HG03095 (cell line): ENCODE measurements at regions not wholly inside any gene's neighbourhood (a gene's known extent, or its start where the extent isn't known, plus 50 kb on each side); places are given as distances from the start of the nearest gene placed in this dataset.
"Not testable (repeated sequence)": the region's sequence is repeated elsewhere in the genome, so short reads cannot be mapped to it uniquely, and the experiment has no call there.

Experiments
- ATAC-seq: cut with Tn5 transposase; IDR thresholded peaks from one replicate; pipeline ENCODE4 v1.9.1; 2021; ENCODE audit warnings: moderate library complexity; ENCODE audit not compliant: unreplicated experiment

- ATAC-seq: not testable (repeated sequence)
These were observed 80.7 kb downstream of the SPTSSA start for GRCh38 chr14:34381304-34381703.

GRCh38 chr14:34380471-34380845 lies 81.6 kb downstream of the SPTSSA start:
- no peak for ATAC-seq

- no peak for ATAC-seq
These were observed 82.1 kb downstream of the SPTSSA start for GRCh38 chr14:34379816-34380470.

GRCh38 chr14:34376649-34377267 lies 85.3 kb downstream of the SPTSSA start:
- no peak for ATAC-seq

GRCh38 chr14:34374998-34375740 lies 86.9 kb downstream of the SPTSSA start:
- ATAC-seq: no peak

- ATAC-seq: no peak
These were observed 88.8 kb downstream of the SPTSSA start for GRCh38 chr14:34373191-34373590.

- ATAC-seq: no peak
These were observed 89.3 kb downstream of the SPTSSA start for GRCh38 chr14:34372786-34373185.

- ATAC-seq: no peak
These were observed 92.4 kb downstream of the SPTSSA start for GRCh38 chr14:34369648-34370030.

- ATAC-seq: no peak
These were observed 92.9 kb downstream of the SPTSSA start for GRCh38 chr14:34368971-34369647.

- no peak for ATAC-seq
These were observed 93.7 kb downstream of the SPTSSA start for GRCh38 chr14:34368115-34368970.

- ATAC-seq: no peak
These were observed 96.6 kb downstream of the SPTSSA start for GRCh38 chr14:34365309-34365915.

GRCh38 chr14:34364201-34364600 lies 97.8 kb downstream of the SPTSSA start:
- ATAC-seq: no peak

- no peak for ATAC-seq
These were observed 98.3 kb downstream of the SPTSSA start for GRCh38 chr14:34363733-34364134.

- ATAC-seq: no peak
These were observed 99.3 kb downstream of the SPTSSA start for GRCh38 chr14:34362641-34363251.

GRCh38 chr14:34361504-34362011 lies 100.5 kb downstream of the SPTSSA start:
- ATAC-seq: no peak

GRCh38 chr14:34359420-34360117 lies 102.5 kb downstream of the SPTSSA start:
- no peak for ATAC-seq

GRCh38 chr14:34356264-34356654 lies 105.8 kb downstream of the SPTSSA start:
- no peak for ATAC-seq

GRCh38 chr14:34355584-34356263 lies 106.3 kb downstream of the SPTSSA start:
- no peak for ATAC-seq
